SK-N-SH treated with all-trans-retinoic acid at 6 μM for 48 hours (cell line): ENCODE measurements at regions not wholly inside any gene's neighbourhood (a gene's known extent, or its start where the extent isn't known, plus 50 kb on each side); places are given as distances from the start of the nearest gene placed in this dataset.

Experiments used
- ATAC-seq: fragments of 200-7000 bp; cut with Tn5 transposase; 3 replicates; pipeline ENCODE4 v1.9.1; 2020; ENCODE audit warnings: mild to moderate bottlenecking, moderate library complexity
- ARNTL ChIP-seq: fragments of 450-650 bp; formaldehyde crosslinking; IDR thresholded peaks from 2 replicates; pipeline ENCODE4 v1.5.0; 2020; ENCODE audit warnings: low read depth, mild to moderate bottlenecking, moderate library complexity, borderline replicate concordance
- BACH2 ChIP-seq: fragments of 250-450 bp; sonication (Bioruptor Pico); IDR thresholded peaks from 2 replicates; pipeline ENCODE4 v1.9.0; 2021; ENCODE audit warnings: mild to moderate bottlenecking, borderline replicate concordance
- CSDC2 ChIP-seq: fragments of 250-450 bp; sonication (Bioruptor Pico); IDR thresholded peaks from 2 replicates; pipeline ENCODE4 v1.5.0; 2020; ENCODE audit warnings: mild to moderate bottlenecking, moderate library complexity
- ESRRG ChIP-seq: fragments of 250-450 bp; sonication (Bioruptor Pico); IDR thresholded peaks from 2 replicates; pipeline ENCODE4 v1.6.1; 2021; ENCODE audit warnings: mild to moderate bottlenecking
- GLIS3 ChIP-seq: fragments of 250-450 bp; sonication (Bioruptor Pico); IDR thresholded peaks from 2 replicates; pipeline ENCODE4 v1.5.0; 2020; ENCODE audit warnings: mild to moderate bottlenecking, moderate library complexity
- PPARA ChIP-seq: fragments of 250-450 bp; sonication (Bioruptor Pico); IDR thresholded peaks from 2 replicates; pipeline ENCODE4 v1.5.0; 2020; ENCODE audit warnings: mild to moderate bottlenecking, borderline replicate concordance
- SNAI2 ChIP-seq: fragments of 250-450 bp; sonication (Bioruptor Pico); IDR thresholded peaks from 2 replicates; pipeline ENCODE4 v1.5.0; 2020; ENCODE audit warnings: mild to moderate bottlenecking, moderate library complexity
- TCF4 ChIP-seq: fragments of 250-450 bp; sonication (Bioruptor Pico); IDR thresholded peaks from 2 replicates; pipeline ENCODE4 v1.8.0; 2021; ENCODE audit warnings: mild to moderate bottlenecking, moderate library complexity, borderline replicate concordance
- TOX ChIP-seq: fragments of 250-450 bp; sonication (Bioruptor Pico); IDR thresholded peaks from 2 replicates; pipeline ENCODE4 v1.8.0; 2021; ENCODE audit warnings: mild to moderate bottlenecking, moderate library complexity, borderline replicate concordance
- ZC3H10 ChIP-seq: fragments of 250-450 bp; sonication (Bioruptor Pico); IDR thresholded peaks from 2 replicates; pipeline ENCODE4 v1.5.1; 2021; ENCODE audit warnings: mild to moderate bottlenecking, moderate library complexity
- ZNF70 ChIP-seq: fragments of 450-650 bp; formaldehyde crosslinking; IDR thresholded peaks from 2 replicates; pipeline ENCODE4 v1.5.0; 2020; ENCODE audit warnings: mild to moderate bottlenecking, moderate library complexity
- ZNF8 ChIP-seq: fragments of 450-650 bp; formaldehyde crosslinking; IDR thresholded peaks from 2 replicates; pipeline ENCODE4 v1.5.0; 2020; ENCODE audit warnings: mild to moderate bottlenecking, moderate library complexity
- TF ChIP-seq, protein P1 (sequence below): fragments of 250-450 bp; sonication (Bioruptor Pico); IDR thresholded peaks from 2 replicates; pipeline ENCODE4 v1.8.0; 2021; ENCODE audit warnings: low read depth, mild to moderate bottlenecking, moderate library complexity, borderline replicate concordance
- TF ChIP-seq, protein P2 (sequence below): fragments of 250-450 bp; sonication (Bioruptor Pico); IDR thresholded peaks from 2 replicates; pipeline ENCODE4 v1.5.1; 2021; ENCODE audit warnings: mild to moderate bottlenecking, moderate library complexity
- TF ChIP-seq, protein P3 (sequence below): fragments of 250-450 bp; sonication (Bioruptor Pico); IDR thresholded peaks from 2 replicates; pipeline ENCODE4 v1.5.0; 2020; ENCODE audit warnings: mild to moderate bottlenecking, moderate library complexity
- TF ChIP-seq, protein P4 (sequence below): fragments of 250-450 bp; sonication (Bioruptor Pico); IDR thresholded peaks from 2 replicates; pipeline ENCODE4 v1.5.1; 2020; ENCODE audit warnings: low read depth, mild to moderate bottlenecking, moderate library complexity
- TF ChIP-seq, protein P5 (sequence below): fragments of 250-450 bp; sonication (Bioruptor Pico); IDR thresholded peaks from 2 replicates; pipeline ENCODE4 v1.8.0; 2020; ENCODE audit warnings: mild to moderate bottlenecking, moderate library complexity, borderline replicate concordance

DNA sequence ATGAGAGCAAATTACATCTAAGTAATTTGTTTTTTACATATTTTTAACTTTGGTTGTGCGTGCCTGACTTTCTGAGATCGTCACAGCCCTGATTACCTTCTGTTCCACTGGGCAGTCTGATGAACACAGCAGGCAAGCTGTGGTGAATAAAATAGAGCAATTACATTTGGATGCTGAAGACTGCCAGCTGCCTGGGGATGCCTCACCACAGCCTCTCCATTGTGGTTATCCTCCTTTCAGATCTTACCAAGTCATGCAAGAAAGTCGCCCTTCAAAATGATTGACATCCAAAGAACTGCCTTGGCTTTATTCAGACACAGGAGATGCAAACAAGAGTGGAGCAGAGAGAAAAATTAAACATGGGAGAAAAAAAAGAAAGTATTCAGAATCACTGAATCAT is 456.6 kb upstream of the TMPO start:
- no peak for ATAC-seq
- TF ChIP-seq, protein P1, sequence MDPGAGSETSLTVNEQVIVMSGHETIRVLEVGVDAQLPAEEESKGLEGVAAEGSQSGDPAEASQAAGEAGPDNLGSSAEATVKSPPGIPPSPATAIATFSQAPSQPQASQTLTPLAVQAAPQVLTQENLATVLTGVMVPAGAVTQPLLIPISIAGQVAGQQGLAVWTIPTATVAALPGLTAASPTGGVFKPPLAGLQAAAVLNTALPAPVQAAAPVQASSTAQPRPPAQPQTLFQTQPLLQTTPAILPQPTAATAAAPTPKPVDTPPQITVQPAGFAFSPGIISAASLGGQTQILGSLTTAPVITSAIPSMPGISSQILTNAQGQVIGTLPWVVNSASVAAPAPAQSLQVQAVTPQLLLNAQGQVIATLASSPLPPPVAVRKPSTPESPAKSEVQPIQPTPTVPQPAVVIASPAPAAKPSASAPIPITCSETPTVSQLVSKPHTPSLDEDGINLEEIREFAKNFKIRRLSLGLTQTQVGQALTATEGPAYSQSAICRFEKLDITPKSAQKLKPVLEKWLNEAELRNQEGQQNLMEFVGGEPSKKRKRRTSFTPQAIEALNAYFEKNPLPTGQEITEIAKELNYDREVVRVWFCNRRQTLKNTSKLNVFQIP (CRISPR knock-in tag), result no peak
- TF ChIP-seq, protein P2, sequence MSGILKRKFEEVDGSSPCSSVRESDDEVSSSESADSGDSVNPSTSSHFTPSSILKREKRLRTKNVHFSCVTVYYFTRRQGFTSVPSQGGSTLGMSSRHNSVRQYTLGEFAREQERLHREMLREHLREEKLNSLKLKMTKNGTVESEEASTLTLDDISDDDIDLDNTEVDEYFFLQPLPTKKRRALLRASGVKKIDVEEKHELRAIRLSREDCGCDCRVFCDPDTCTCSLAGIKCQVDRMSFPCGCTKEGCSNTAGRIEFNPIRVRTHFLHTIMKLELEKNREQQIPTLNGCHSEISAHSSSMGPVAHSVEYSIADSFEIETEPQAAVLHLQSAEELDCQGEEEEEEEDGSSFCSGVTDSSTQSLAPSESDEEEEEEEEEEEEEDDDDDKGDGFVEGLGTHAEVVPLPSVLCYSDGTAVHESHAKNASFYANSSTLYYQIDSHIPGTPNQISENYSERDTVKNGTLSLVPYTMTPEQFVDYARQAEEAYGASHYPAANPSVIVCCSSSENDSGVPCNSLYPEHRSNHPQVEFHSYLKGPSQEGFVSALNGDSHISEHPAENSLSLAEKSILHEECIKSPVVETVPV, result no peak
- TF ChIP-seq GLIS3 (CRISPR knock-in tag) (no peak), ZNF70 (no peak), ZC3H10 (CRISPR knock-in tag) (no peak)

DNA sequence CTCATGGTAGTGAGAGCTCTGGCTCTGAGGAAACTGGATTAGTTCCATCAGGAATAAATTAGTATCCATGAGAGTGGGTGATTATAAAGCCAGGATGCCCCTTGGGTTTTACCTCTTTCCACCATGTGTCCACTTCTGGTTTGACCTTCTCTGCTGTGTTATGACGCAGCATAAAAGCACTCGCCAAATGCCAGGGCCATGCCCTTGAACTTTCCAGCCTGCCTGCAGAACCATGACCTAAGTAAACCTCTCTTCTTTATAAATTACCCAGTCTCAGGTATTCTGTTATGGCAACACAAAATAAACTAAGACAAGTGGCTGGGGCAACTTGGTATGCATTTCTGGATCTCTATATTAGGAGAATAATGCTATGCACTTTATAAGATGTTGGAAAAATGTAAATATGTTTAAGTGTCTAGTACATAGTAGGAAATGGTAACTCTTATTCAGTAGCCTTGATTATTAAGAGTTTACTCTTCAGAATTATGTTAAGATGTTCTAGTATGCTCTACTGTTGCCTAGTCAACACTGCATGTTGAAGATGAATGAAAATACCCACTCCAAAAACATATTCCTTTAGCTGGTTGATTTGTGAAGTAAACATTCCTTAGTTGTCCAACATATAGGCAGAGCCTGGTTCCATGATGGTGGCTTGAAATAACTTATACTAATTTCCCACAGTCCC is 455.6 kb upstream of the TMPO start:
- ATAC-seq, result no peak
- TF ChIP-seq, protein P3, sequence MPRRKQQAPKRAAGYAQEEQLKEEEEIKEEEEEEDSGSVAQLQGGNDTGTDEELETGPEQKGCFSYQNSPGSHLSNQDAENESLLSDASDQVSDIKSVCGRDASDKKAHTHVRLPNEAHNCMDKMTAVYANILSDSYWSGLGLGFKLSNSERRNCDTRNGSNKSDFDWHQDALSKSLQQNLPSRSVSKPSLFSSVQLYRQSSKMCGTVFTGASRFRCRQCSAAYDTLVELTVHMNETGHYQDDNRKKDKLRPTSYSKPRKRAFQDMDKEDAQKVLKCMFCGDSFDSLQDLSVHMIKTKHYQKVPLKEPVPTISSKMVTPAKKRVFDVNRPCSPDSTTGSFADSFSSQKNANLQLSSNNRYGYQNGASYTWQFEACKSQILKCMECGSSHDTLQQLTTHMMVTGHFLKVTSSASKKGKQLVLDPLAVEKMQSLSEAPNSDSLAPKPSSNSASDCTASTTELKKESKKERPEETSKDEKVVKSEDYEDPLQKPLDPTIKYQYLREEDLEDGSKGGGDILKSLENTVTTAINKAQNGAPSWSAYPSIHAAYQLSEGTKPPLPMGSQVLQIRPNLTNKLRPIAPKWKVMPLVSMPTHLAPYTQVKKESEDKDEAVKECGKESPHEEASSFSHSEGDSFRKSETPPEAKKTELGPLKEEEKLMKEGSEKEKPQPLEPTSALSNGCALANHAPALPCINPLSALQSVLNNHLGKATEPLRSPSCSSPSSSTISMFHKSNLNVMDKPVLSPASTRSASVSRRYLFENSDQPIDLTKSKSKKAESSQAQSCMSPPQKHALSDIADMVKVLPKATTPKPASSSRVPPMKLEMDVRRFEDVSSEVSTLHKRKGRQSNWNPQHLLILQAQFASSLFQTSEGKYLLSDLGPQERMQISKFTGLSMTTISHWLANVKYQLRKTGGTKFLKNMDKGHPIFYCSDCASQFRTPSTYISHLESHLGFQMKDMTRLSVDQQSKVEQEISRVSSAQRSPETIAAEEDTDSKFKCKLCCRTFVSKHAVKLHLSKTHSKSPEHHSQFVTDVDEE (CRISPR knock-in tag), result no peak
- no peak for TF ChIP-seq PPARA
- no peak for TF ChIP-seq ZNF8 (CRISPR knock-in tag)
- TF ChIP-seq CSDC2 (CRISPR knock-in tag), result no peak
- TF ChIP-seq TOX (CRISPR knock-in tag), result no peak
- TF ChIP-seq, protein P4, sequence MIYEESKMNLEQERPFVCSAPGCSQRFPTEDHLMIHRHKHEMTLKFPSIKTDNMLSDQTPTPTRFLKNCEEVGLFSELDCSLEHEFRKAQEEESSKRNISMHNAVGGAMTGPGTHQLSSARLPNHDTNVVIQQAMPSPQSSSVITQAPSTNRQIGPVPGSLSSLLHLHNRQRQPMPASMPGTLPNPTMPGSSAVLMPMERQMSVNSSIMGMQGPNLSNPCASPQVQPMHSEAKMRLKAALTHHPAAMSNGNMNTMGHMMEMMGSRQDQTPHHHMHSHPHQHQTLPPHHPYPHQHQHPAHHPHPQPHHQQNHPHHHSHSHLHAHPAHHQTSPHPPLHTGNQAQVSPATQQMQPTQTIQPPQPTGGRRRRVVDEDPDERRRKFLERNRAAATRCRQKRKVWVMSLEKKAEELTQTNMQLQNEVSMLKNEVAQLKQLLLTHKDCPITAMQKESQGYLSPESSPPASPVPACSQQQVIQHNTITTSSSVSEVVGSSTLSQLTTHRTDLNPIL (CRISPR knock-in tag), result no peak
- TF ChIP-seq ZNF70, result no peak
- no peak for TF ChIP-seq ESRRG (CRISPR knock-in tag)
- no peak for TF ChIP-seq GLIS3 (CRISPR knock-in tag)
- TF ChIP-seq, protein P1 (CRISPR knock-in tag), result no peak
- TF ChIP-seq, protein P2, result no peak
- no peak for TF ChIP-seq BACH2 (CRISPR knock-in tag)
- TF ChIP-seq ARNTL (CRISPR knock-in tag), result no peak
- no peak for TF ChIP-seq ZC3H10 (CRISPR knock-in tag)
- TF ChIP-seq, protein P5, sequence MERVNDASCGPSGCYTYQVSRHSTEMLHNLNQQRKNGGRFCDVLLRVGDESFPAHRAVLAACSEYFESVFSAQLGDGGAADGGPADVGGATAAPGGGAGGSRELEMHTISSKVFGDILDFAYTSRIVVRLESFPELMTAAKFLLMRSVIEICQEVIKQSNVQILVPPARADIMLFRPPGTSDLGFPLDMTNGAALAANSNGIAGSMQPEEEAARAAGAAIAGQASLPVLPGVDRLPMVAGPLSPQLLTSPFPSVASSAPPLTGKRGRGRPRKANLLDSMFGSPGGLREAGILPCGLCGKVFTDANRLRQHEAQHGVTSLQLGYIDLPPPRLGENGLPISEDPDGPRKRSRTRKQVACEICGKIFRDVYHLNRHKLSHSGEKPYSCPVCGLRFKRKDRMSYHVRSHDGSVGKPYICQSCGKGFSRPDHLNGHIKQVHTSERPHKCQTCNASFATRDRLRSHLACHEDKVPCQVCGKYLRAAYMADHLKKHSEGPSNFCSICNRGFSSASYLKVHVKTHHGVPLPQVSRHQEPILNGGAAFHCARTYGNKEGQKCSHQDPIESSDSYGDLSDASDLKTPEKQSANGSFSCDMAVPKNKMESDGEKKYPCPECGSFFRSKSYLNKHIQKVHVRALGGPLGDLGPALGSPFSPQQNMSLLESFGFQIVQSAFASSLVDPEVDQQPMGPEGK (CRISPR knock-in tag), result no peak
- no peak for TF ChIP-seq TCF4 (CRISPR knock-in tag)
- TF ChIP-seq SNAI2 (CRISPR knock-in tag), result no peak
